ENCODE measurements at regions not wholly inside any gene's neighbourhood (a gene's known extent, or its start where the extent isn't known, plus 50 kb on each side); places are given as distances from the start of the nearest gene placed in this dataset.

GRCh38 chr19:28075229-28075628 lies 1137.7 kb downstream of the UQCRFS1 start:
- Mint-ChIP-seq H3K27ac (no peak overlapping the region), H3K4me1 (no peaks in the 10 kb centered on the region), H3K27me3 (no peaks in the 10 kb centered on the region), H3K9me3 (peaks cover 20% of the 10 kb centered on the region), H3K4me3 (no peak overlapping the region), H3K36me3 (ENCODE audit: low read depth) (no peaks in the 10 kb centered on the region)
- CTCF ChIA-PET, result no interaction called here
- TF ChIP-seq CTCF (IDR thresholded peaks at IDR 0.05), result no peak
- intact Hi-C loops (cut with micrococcal nuclease), result no loop called here
- ATAC-seq (ENCODE audit: low read depth) (no peak), DNase-seq (no peak)
- POLR2A ChIA-PET, result no interaction called here

DNA sequence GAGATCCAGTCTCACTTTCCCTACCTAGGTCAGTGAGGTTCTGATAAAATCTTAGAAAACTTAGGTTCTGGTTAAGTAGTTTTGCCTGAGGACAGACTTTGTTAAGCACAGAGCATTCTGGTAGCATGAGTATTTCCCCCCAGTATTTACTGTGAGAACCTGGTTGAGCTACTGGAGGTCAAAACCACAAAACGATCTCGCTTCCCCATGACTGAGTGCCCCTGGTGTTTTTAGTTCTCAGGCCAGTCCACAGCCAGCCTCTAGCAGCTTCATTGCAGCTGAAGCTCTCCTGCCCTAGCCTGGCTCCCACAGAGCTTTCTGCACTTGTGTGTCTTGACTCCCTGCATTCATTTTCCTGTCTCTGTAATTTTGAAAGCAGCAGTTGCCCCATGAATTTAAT lies 1138.2 kb downstream of the UQCRFS1 start:
- intact Hi-C loops (cut with micrococcal nuclease), result no loop called here
- Mint-ChIP-seq H3K36me3 (ENCODE audit: low read depth) (no peaks in the 10 kb centered on the region), H3K9me3 (peaks cover 18% of the 10 kb centered on the region), H3K4me1 (no peaks in the 10 kb centered on the region), H3K27me3 (no peaks in the 10 kb centered on the region), H3K4me3 (no peak overlapping the region), H3K27ac (no peak overlapping the region)
- ATAC-seq (ENCODE audit: low read depth) (no peak), DNase-seq (no peak)
- no peak for TF ChIP-seq CTCF (IDR thresholded peaks at IDR 0.05)
- ChIA-PET CTCF (no interaction called here), POLR2A (no interaction called here)

- CTCF ChIA-PET, result no interaction called here
These were observed 1145.1 kb downstream of the UQCRFS1 start for GRCh38 chr19:28067882-28068281.

GRCh38 chr19:28066988-28067387 lies 1146.0 kb downstream of the UQCRFS1 start:
- Mint-ChIP-seq H3K4me3 (no peak overlapping the region), H3K36me3 (ENCODE audit: low read depth) (no peaks in the 10 kb centered on the region), H3K27ac (no peak overlapping the region), H3K4me1 (no peaks in the 10 kb centered on the region), H3K9me3 (peaks cover 2% of the 10 kb centered on the region), H3K27me3 (no peaks in the 10 kb centered on the region)
- no peak for TF ChIP-seq CTCF (IDR thresholded peaks at IDR 0.05)
- POLR2A ChIA-PET, result no interaction called here
- DNase-seq (no peak), ATAC-seq (ENCODE audit: low read depth) (no peak)
- CTCF ChIA-PET, result no interaction called here
- intact Hi-C loops (cut with micrococcal nuclease), result no loop called here

More at GRCh38 chr19:28067882-28068281, 1145.1 kb downstream of the UQCRFS1 start:
- DNase-seq (no peak), ATAC-seq (ENCODE audit: low read depth) (no peak)
- Mint-ChIP-seq H3K27ac (no peak overlapping the region), H3K36me3 (ENCODE audit: low read depth) (no peaks in the 10 kb centered on the region), H3K4me3 (no peak overlapping the region), H3K27me3 (no peaks in the 10 kb centered on the region), H3K4me1 (no peaks in the 10 kb centered on the region), H3K9me3 (peaks cover 2% of the 10 kb centered on the region)
- TF ChIP-seq CTCF (IDR thresholded peaks at IDR 0.05), result no peak
- intact Hi-C loops (cut with micrococcal nuclease), result no loop called here
- POLR2A ChIA-PET, result no interaction called here

GRCh38 chr19:28066161-28066560 lies 1146.8 kb downstream of the UQCRFS1 start:
- ChIA-PET POLR2A (no interaction called here), CTCF (no interaction called here)
- no peaks in the 10 kb centered on the region for H3K27me3 Mint-ChIP-seq
- ATAC-seq (ENCODE audit: low read depth) (no peak), DNase-seq (no peak)
- no peak overlapping the region for H3K27ac Mint-ChIP-seq
- no peaks in the 10 kb centered on the region for H3K4me1 Mint-ChIP-seq
- H3K36me3 Mint-ChIP-seq (ENCODE audit: low read depth), result no peaks in the 10 kb centered on the region
- TF ChIP-seq CTCF (IDR thresholded peaks at IDR 0.05), result no peak
- intact Hi-C loops (cut with micrococcal nuclease), result no loop called here
- H3K9me3 Mint-ChIP-seq, result peaks cover 2% of the 10 kb centered on the region
- H3K4me3 Mint-ChIP-seq, result no peak overlapping the region
